HG03103 (cell line): ENCODE measurements at regions not wholly inside any gene's neighbourhood (a gene's known extent, or its start where the extent isn't known, plus 50 kb on each side); places are given as distances from the start of the nearest gene placed in this dataset.

ENCODE experiments used
- ATAC-seq: cut with Tn5 transposase; IDR thresholded peaks from one replicate; pipeline ENCODE4 v1.9.1; 2021; ENCODE audit warnings: low read depth; ENCODE audit not compliant: unreplicated experiment

DNA sequence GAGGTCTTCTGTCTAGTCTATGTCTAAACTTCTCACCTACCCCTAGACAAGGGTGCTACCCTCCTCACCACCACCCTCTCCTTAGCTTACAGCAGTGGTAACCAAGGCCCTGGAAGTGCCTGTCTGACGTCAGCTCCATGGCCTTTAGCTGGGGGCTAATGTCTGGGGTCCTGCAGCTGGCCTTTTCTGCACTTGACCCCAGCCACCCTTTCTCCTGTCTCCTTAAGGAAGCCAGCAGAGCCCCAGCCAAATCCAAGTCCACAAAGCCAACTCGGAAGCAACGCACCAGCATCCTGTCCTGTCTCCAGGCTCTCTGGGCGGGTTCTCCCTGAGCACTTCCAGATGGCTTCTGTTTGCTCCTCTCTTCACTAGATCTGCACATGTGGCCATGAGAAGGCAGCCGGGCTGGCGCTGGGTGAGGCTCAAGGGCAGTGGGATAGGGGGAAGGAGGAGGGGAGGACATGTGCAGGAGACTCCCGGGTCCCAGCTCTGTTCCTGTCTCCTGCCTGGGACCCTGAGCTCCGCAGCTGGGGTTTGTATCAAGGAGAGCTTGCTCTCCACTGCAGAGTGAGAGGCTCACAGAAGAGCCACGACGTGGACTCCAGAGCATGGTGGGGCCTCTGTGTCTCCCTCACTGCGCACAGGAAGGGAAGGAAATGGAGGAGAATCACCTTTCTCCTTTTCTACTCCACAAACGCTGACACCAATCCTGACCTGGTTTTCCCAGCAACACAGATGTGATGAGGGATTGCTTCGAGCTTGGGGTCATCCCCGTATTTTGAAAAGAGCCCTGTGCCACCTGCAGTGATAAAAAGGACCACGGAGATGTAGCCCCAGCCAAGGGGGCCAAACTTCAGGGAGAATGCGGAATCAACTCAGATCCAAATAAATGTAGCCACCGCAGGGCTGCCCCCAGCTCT is 204.2 kb downstream of the USP12 start:
- ATAC-seq, result no peak

DNA sequence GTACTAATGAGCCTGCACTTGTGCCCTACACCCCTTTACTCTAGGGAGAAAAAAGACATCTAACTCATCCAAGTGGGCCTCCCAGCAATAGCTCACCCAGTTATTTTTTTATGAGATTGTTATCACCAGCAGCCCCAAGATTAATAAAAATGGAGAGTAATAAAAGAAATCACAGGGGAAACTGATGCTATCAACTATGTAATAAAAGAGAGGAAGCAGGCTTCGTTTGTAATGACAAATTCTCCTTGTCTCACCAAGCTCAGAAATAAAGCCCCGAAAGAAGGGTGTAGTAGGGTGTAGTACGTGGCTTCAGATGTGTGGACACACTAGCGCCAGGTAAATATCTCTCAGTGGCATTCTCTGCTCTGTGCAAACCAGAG is 204.9 kb downstream of the USP12 start:
- ATAC-seq, result no peak

GRCh38 chr13:26965952-26966700 is 205.5 kb downstream of the USP12 start:
- no peak for ATAC-seq

GRCh38 chr13:26964278-26965250 is 204.0 kb upstream of the GPR12 start:
- no peak for ATAC-seq

- ATAC-seq, result no peak
These were observed 202.1 kb upstream of the GPR12 start for GRCh38 chr13:26962671-26963070.

- no peak for ATAC-seq
These were observed 201.5 kb upstream of the GPR12 start for GRCh38 chr13:26961890-26962615.

DNA sequence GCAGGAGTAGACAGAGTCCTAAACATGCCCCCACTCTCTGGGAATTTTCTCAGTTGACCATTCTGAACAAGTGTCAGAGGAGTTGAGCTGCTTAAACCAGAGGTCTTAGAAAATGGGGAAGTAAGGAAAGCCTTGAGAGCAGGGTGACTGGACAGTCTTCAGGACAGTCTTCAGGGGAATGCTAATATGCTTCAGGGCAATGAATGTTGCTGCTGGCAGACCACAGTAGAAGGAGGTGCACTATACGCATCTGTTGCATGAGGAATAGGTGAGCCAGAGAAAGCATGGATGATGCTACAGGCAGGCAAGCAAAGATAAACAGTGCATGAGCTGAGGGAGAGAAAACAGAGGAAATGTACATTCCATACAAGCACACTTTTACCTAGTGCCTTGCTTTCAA is 196.6 kb upstream of the GPR12 start:
- ATAC-seq, result no peak

DNA sequence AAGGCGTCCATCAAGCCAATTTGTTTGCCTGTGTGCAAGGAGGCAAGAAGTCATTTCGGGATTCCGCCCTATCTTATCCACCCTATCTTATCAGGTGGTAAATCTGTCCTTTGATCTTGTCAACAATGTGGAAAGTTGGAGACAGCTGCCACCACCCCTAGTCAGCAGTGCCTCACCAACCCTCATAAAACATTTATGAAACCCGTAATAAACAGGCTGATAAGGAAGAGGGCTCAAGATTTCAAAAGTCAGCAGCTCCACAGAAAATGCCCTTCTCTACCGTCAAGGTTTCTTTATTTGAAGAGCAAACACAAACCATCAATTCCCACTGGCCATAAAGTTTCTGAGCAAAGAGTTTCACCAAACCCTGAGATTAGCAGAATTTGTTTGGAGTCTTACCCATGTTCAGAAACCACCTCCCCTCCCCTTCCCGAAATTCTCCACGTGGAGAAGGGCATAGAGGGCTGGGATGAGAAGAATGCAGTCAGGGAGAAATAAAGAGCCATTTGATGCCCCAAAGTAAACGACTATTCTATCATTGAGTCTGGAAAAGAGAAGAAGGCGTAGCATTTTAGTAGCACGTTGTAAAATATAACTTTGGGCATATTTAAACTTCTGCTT is 196.0 kb upstream of the GPR12 start:
- no peak for ATAC-seq

- no peak for ATAC-seq
These were observed 194.4 kb upstream of the GPR12 start for GRCh38 chr13:26954976-26955375.

DNA sequence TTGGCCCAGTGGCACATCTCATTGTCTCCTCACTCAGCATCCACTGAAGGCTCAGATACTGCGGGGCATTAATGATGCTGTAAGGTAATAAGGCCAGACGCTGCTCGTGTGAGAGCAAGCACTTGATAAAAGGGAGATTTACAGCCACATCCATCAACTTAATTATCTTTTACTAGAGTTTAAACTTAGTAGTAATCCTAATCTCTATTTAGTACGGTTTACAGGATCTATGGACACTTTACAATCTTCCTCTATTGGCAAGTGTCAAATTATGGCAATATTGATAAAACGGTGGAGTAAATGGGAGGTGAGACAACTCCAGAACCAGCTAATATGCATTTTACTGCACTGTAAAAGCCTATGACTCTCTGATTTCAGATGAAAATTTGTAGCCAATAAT is 192.7 kb upstream of the GPR12 start:
- ATAC-seq, result no peak

DNA sequence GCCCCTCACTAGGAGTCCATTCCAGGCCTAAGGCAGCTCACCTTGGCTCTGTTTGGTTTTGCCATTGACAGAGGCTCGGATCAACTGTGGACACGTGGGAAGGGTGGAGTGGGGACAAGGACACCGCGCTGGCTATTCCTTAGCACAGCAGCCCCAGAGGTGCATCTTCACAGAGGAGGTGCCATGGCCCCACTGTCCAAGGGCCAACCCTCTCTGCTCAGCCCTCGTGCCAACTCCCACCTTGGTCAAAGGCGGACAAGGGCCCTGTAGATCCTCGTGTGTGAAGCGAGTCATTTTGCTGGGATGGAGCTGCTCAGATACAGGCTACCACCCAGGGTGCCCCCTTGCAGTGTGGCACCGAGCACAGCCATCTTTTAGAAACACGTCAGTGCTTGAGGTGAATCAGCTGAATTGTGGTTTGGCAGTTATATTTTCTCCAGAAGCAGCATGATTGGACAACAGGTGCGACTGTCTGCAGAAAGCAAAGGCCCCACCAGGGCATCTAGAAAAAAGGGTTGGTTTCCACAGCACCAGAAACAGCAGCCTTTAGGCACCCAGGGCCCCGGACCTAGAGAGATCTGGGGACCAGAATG is 192.1 kb upstream of the GPR12 start:
- no peak for ATAC-seq

GRCh38 chr13:26951581-26952177 is 191.1 kb upstream of the GPR12 start:
- no peak for ATAC-seq

DNA sequence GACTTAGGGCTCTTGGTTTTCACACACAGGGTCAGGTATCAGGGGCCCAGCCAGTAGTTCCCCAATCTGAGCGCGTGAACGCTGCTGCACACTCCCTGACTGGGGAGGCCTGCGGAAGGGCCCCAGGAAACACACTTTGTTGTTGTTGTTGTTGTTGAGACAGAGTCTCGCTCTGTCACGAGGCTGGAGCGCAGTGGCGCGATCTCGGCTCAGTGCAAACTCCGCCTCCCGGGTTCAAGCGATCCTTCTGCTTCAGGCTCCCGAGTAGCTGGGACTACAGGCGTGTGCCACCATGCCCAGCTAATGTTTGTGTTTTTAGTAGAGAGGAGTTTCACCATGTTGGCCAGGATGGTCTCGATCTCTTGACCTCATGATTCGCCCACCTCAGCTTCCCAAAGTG is 190.4 kb upstream of the GPR12 start:
- ATAC-seq, result no peak

GRCh38 chr13:26950546-26950945 is 190.0 kb upstream of the GPR12 start:
- ATAC-seq, result no peak

GRCh38 chr13:26949701-26950502 is 189.3 kb upstream of the GPR12 start:
- ATAC-seq, result no peak

DNA sequence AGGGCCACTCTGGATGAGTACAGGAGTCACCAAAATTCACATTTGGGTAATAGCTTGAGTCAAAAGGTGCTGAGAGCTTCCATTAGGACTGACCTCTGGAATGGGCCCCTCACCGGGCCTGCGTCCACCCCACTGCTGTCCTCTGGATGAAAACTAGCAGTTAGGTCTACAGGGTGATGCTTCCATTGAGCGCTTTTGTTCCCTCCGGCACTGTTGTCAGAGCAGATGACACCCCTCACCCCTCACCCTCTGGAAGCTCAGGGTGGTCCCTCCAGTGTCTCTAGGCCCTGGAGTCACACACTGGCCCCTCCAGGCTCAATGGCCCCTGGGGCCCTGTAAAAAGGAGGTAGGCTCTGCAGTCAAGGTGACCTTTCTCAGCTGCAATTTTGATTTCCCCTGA is 187.8 kb upstream of the GPR12 start:
- ATAC-seq, result no peak

- ATAC-seq, result no peak
These were observed 186.2 kb upstream of the GPR12 start for GRCh38 chr13:26946684-26947343.

GRCh38 chr13:26943748-26944147 is 183.2 kb upstream of the GPR12 start:
- ATAC-seq, result no peak
